GM21423 (cell line): ENCODE measurements at regions not wholly inside any gene's neighbourhood (a gene's known extent, or its start where the extent isn't known, plus 50 kb on each side); places are given as distances from the start of the nearest gene placed in this dataset.
"Not testable (repeated sequence)": the region's sequence is repeated elsewhere in the genome, so short reads cannot be mapped to it uniquely, and the experiment has no call there.

Source experiments
- ATAC-seq: cut with Tn5 transposase; IDR thresholded peaks from one replicate; pipeline ENCODE4 v1.9.1; 2021; ENCODE audit warnings: mild to moderate bottlenecking, moderate library complexity; ENCODE audit not compliant: unreplicated experiment

- ATAC-seq: no peak
Observed at GRCh38 chr3:34102288-34102687, 303.9 kb downstream of the PDCD6IP start.

DNA sequence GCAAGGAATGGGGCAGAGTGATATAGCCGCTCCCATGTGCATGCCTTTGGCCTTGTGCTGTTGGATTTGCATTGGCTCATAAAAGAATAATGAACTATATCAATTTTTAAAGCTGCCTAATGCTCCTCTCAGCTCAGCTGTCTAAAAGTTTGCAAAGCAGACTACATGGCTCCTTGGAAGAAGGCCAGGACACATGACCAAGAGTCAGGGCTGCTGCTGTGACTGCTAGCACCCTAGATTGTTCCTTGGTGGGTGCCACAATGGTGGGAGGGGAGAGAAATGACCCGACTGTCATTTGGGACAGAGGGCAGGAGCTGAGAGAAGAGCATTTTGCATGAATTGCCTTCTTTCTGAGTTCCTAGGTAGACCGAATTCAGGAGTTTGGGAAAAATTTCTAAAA lies 307.9 kb downstream of the PDCD6IP start:
- no peak for ATAC-seq

- peak; percentile 28 for ATAC-seq
Observed at GRCh38 chr3:34106879-34107278, 308.4 kb downstream of the PDCD6IP start.

- ATAC-seq: peak; percentile 42
Observed at GRCh38 chr3:34107669-34108068, 309.2 kb downstream of the PDCD6IP start.

- ATAC-seq: no peak
Observed at GRCh38 chr3:34109021-34109420, 310.6 kb downstream of the PDCD6IP start.

DNA sequence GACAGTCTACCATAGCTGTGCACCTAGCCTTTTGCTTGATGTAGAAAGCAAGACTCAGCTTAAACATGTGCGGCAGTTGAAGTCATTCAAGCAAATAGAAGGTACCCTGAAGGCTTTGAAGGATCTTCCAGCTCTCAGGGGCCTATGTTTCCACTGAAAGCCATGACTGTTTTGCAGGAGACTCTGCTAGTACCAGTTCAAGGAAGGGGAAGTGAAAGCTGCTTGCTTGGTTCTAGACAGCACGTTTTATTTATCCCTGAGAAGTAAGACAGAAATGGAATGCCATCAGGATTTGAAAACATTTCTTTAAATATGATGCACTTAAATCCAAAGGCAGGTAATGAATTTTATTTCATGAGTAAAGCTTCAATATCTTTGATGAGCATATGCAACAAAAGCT lies 311.4 kb downstream of the PDCD6IP start:
- ATAC-seq: peak; percentile 55

DNA sequence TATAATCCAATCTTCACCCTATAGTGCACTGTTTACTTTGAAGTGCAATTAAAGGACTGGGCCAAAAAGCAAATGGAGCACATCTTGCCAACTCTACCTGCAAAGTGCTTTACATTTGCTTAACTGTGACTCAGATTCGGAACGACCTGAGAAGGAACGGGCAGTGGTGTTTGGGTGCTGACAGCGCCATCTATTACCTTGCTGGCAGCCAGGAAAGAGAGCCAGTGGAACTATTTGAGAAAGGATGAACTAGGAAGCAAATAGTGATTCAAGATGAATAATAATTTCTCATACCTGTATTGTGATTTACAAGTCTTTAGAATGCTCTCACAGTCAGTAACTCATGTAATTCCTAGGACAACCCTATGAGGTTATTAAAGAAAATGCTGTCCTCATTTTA lies 312.9 kb downstream of the PDCD6IP start:
- ATAC-seq: no peak

DNA sequence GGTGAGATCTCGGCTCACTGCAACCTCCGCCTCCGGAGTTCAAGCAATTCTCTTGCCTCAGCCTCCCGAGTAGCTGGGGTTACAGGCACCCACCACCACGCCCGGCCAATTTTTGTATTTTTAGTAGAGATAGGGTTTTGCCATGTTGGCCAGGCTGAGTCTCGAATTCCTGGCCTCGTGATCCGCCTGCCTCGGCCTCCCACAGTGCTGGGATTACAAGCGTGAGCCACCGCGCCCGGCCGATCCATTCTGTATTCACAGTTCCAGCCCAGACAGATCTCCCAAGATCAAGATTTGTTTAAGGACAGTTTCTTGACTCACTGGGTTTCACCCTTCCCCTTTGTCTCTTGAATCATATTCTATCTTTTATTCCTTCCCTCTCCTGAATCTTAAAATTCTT lies 313.8 kb downstream of the PDCD6IP start:
- ATAC-seq: not testable (repeated sequence)

GRCh38 chr3:34131091-34131490 lies 332.7 kb downstream of the PDCD6IP start:
- ATAC-seq: no peak

GRCh38 chr3:34132069-34132692 lies 333.8 kb downstream of the PDCD6IP start:
- no peak for ATAC-seq

- ATAC-seq: no peak
Observed at GRCh38 chr3:34139566-34139965, 341.1 kb downstream of the PDCD6IP start.

- no peak for ATAC-seq
Observed at GRCh38 chr3:34140616-34141015, 342.2 kb downstream of the PDCD6IP start.

GRCh38 chr3:34141841-34142337 lies 343.5 kb downstream of the PDCD6IP start:
- no peak for ATAC-seq

GRCh38 chr3:34145796-34146195 lies 347.4 kb downstream of the PDCD6IP start:
- ATAC-seq: no peak

- ATAC-seq: no peak
Observed at GRCh38 chr3:34146596-34146995, 348.2 kb downstream of the PDCD6IP start.

- no peak for ATAC-seq
Observed at GRCh38 chr3:34150992-34151391, 352.6 kb downstream of the PDCD6IP start.

DNA sequence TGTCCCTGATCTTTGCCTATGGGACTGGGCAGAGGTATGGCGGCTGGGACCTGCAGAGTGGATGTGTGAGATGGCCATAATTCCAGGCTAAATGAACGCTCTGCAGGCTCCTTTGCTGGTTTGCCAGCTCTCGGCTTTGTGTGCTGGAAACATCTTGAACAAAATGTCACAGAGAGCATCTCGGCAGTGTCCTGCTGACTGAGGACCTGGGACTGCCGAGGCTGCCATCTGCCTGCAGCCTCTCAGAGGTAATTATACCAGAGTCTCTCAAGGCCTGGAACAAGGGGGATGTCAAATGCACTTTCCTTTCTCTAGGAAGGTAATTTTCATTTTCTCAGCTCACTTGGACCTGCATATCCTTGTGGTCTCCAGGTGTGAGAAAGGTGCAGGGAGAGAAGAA lies 354.2 kb downstream of the PDCD6IP start:
- ATAC-seq: no peak

DNA sequence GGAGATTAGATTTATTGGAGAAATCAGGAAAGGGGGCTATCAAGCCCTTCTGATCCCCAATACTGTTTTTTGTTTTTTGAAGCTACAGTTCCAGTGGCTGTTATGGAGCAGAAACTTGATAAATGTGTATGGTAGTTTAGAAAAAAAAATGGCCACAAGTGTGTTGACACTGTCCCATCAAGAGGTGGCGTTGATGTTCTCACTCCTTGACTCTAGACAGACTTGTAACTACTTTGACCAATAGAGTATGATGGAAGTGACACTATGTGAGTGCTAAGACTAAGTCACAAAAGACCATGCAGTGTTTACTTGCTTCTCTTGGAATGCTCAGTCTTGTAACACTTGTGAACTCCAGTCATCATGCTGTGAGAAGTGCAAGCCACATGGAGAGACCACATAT lies 356.7 kb downstream of the PDCD6IP start:
- peak; percentile 27 for ATAC-seq

DNA sequence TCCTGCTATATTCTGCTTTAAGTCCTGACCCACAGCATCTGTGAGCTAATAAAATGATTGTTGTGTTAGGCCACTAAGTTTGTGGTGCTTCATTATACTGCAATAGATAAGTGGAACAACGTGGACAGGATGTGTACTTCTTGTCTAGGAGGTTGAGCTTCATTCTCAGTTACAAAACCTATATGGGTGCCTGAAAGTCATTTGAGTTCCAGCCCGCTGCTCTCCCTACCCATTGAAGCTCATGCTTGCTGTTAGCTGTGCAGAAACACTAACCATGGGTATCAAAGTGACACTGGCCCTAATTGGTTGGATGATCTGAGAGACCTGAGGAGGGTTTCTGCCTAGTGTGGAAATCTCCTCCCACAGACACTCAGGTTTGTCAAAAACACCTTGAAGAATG lies 357.2 kb downstream of the PDCD6IP start:
- peak; percentile 77 for ATAC-seq

DNA sequence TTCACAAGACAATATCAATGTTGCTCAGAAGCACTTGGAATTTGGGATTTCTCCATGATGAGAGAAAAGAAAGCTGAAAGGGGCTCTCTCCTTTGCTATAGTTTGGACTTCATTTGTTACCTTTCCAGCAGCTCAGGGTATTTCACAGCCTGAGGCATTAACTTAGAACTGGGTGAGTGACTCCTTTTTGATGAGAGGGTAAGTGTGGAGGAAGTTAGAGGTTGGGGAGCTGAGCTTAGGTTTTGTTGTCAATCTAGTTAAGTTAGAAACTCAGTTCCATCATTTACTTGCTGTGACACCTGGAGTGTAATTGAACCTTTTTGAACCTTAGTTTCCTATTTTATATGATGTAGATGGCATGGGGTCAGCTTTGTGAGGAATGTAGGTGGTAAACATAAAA lies 359.1 kb downstream of the PDCD6IP start:
- no peak for ATAC-seq

GRCh38 chr3:34159613-34160420 lies 361.4 kb downstream of the PDCD6IP start:
- ATAC-seq: no peak

DNA sequence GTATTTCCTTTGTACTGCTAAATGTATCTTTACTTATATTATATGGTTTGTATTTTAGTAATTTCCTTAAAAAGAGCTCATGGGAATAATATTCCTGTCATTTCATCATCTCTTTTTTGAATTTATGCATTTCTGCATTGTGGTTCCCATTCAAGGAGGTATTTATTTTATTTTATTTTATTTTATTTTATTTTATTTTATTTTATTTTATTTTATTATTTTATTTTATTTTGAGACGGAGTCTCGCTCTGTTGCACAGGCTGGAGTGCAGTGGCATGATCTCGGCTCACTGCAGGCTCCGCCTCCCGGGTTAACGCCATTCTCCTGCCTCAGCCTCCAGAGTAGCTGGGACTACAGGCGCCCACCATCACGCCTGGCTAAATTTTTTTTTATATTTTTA lies 371.2 kb downstream of the PDCD6IP start:
- not testable (repeated sequence) for ATAC-seq
